Osteoblast (primary cell): ENCODE measurements at regions not wholly inside any gene's neighbourhood (a gene's known extent, or its start where the extent isn't known, plus 50 kb on each side); places are given as distances from the start of the nearest gene placed in this dataset. TPM values are rescaled to one million over a fixed set of nuclear protein-coding genes. Genes with fewer than 3 reads are reported as not detected.

ENCODE experiments used
- DNase-seq: peaks from one replicate; pipeline ENCODE4 v3.0.0; 2011; ENCODE audit warnings: low spot score, mixed read lengths; ENCODE audit not compliant: insufficient read length; ENCODE audit errors: missing footprints
- H2AFZ ChIP-seq: 2 replicates; pipeline ENCODE4 v1.6.0; 2011; ENCODE audit warnings: mild to moderate bottlenecking, low read length
- H3K27ac ChIP-seq: 2 replicates; pipeline ENCODE4 v1.5.1; 2011; ENCODE audit warnings: mild to moderate bottlenecking, low read depth, low read length, moderate library complexity
- H3K27me3 ChIP-seq: 2 replicates; pipeline ENCODE4 v1.6.0; 2012; ENCODE audit warnings: mild to moderate bottlenecking, control low read depth, inconsistent platforms, low read length, moderate library complexity; ENCODE audit not compliant: insufficient read depth
- H3K36me3 ChIP-seq: 2 replicates; pipeline ENCODE4 v1.5.1; 2011; ENCODE audit warnings: mild to moderate bottlenecking, low read length, control low read depth, moderate library complexity; ENCODE audit not compliant: insufficient read depth
- H3K4me1 ChIP-seq: 2 replicates; pipeline ENCODE4 v1.5.1; 2011; ENCODE audit warnings: mild to moderate bottlenecking, low read length, control low read depth, moderate library complexity; ENCODE audit not compliant: insufficient read depth
- H3K4me2 ChIP-seq: 2 replicates; pipeline ENCODE4 v1.6.0; 2011; ENCODE audit warnings: mild to moderate bottlenecking, low read length; ENCODE audit not compliant: insufficient read depth
- H3K4me3 ChIP-seq: fragments of 200-600 bp; sonication (generic); 3 replicates; pipeline ENCODE4 v1.5.1; 2012; ENCODE audit warnings: mild to moderate bottlenecking, low read length, inconsistent platforms; ENCODE audit not compliant: insufficient read depth
- H3K79me2 ChIP-seq: 2 replicates; pipeline ENCODE4 v1.6.0; 2012; ENCODE audit warnings: mild to moderate bottlenecking, low read length, control low read depth, inconsistent platforms; ENCODE audit not compliant: insufficient read depth
- H3K9me3 ChIP-seq: 2 replicates; pipeline ENCODE4 v1.5.1; 2011; ENCODE audit warnings: low read depth, low read length, control low read depth
- H4K20me1 ChIP-seq: 2 replicates; pipeline ENCODE4 v1.6.0; 2012; ENCODE audit warnings: mild to moderate bottlenecking, low read length, control low read depth; ENCODE audit not compliant: insufficient read depth
- CTCF ChIP-seq: IDR thresholded peaks from 2 replicates; pipeline ENCODE4 v1.5.1; 2011; ENCODE audit warnings: mild to moderate bottlenecking, low read depth, low read length, moderate library complexity; ENCODE audit errors: extremely low read depth
- small RNA-seq: library from RNA; depleted of rRNA; stranded (forward); fragments of <200 nt; gene quantifications from one replicate; pipeline ENCODE3, GENCODE V24; 2012

DNA sequence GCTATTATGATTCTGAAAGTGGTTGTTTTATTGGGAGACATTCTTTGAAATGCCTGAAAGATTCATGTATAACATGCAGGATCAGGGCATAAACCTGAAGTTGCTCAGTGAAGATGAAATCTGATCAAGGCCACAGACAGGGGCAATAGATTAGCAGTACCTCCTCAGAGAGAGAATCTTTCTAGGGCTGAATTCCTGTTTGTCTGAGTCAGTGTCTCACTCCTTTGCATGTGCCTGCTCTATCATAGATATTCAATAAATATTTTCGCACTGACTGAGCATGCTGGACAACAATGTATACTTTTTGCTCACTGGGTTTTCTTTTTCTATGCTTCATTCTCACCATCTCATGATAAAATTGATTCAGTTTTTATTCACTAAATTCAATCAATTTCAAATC, 49.8 kb upstream of the PFN2 start:
- TF ChIP-seq CTCF: no peak
- no peaks in the 10 kb centered on the region for H3K79me2 ChIP-seq
- H2AFZ ChIP-seq: no peak overlapping the region
- DNase-seq: peak; percentile 37
- H3K27me3 ChIP-seq: no peaks in the 10 kb centered on the region
- no peak overlapping the region for H3K4me3 ChIP-seq
- H3K9me3 ChIP-seq: no peaks in the 10 kb centered on the region
- H4K20me1 ChIP-seq: no peaks in the 10 kb centered on the region
- no peaks in the 10 kb centered on the region for H3K36me3 ChIP-seq
- peaks cover 21% of the 10 kb centered on the region for H3K4me1 ChIP-seq
- no peak overlapping the region for H3K4me2 ChIP-seq
- H3K27ac ChIP-seq: no peak overlapping the region

Small RNA genes lying in the stretch of these regions (small RNA-seq; reads per million reads assigned to genes)
- not detected for gene RF00004
- gene RPL32P9: not detected
